HepG2 (cell line): ENCODE measurements at regions not wholly inside any gene's neighbourhood (a gene's known extent, or its start where the extent isn't known, plus 50 kb on each side); places are given as distances from the start of the nearest gene placed in this dataset.

ENCODE experiments used
- AHDC1 ChIP-seq: sonication (generic); formaldehyde crosslinking; IDR thresholded peaks from 2 replicates; pipeline ENCODE4 v1.5.1; 2020; ENCODE audit warnings: mild to moderate bottlenecking, missing genetic modification reagents, borderline replicate concordance
- ARID4A ChIP-seq: sonication (generic); formaldehyde crosslinking; IDR thresholded peaks from 2 replicates; pipeline ENCODE4 v1.5.0; 2020; ENCODE audit warnings: mild to moderate bottlenecking, missing genetic modification reagents, borderline replicate concordance
- ATAD3A ChIP-seq: sonication (generic); formaldehyde crosslinking; IDR thresholded peaks from 2 replicates; pipeline ENCODE4 v1.4.0; 2020; ENCODE audit warnings: missing genetic modification reagents
- FOXJ3 ChIP-seq: sonication (generic); formaldehyde crosslinking; IDR thresholded peaks from 2 replicates; pipeline ENCODE4 v1.4.0; 2020; ENCODE audit warnings: missing genetic modification reagents, mild to moderate bottlenecking, borderline replicate concordance
- MNT ChIP-seq: fragments of 450-650 bp; IDR thresholded peaks from 2 replicates; pipeline ENCODE4 v1.6.1; 2016
- SALL1 ChIP-seq: sonication (generic); formaldehyde crosslinking; IDR thresholded peaks from 2 replicates; pipeline ENCODE4 v1.8.0; 2022; ENCODE audit warnings: mild to moderate bottlenecking, missing genetic modification reagents
- ZNF512 ChIP-seq: sonication (generic); formaldehyde crosslinking; IDR thresholded peaks from 2 replicates; pipeline ENCODE4 v1.4.0; 2020; ENCODE audit warnings: mild to moderate bottlenecking, missing genetic modification reagents
- ZNF687 ChIP-seq: sonication (generic); formaldehyde crosslinking; IDR thresholded peaks from 2 replicates; pipeline ENCODE4 v1.5.1; 2020; ENCODE audit warnings: mild to moderate bottlenecking, missing genetic modification reagents, moderate library complexity
- ZNF83 ChIP-seq: sonication (generic); formaldehyde crosslinking; IDR thresholded peaks from 2 replicates; pipeline ENCODE4 v1.4.0; 2020; ENCODE audit warnings: missing genetic modification reagents, mild to moderate bottlenecking, borderline replicate concordance

GRCh38 chr2:8193686-8194615, 487.9 kb upstream of the ID2 start (continued):
- TF ChIP-seq ARID4A (CRISPR knock-in tag) (no peak), FOXJ3 (CRISPR knock-in tag) (no peak), AHDC1 (0 out of 2 replicates have a peak, but pooled peaks have one; percentile 18), ZNF83 (CRISPR knock-in tag) (no peak), ZNF687 (CRISPR knock-in tag) (peak; percentile 48), MNT (no peak), SALL1 (CRISPR knock-in tag) (peak; percentile 35; the same call in 1 of the 2 replicates), ZNF512 (CRISPR knock-in tag) (peak; percentile 87; the same call in 1 of the 2 replicates), ATAD3A (CRISPR knock-in tag) (no peak)
